ENCODE measurements at regions not wholly inside any gene's neighbourhood (a gene's known extent, or its start where the extent isn't known, plus 50 kb on each side); places are given as distances from the start of the nearest gene placed in this dataset.
"Not testable (repeated sequence)": the region's sequence is repeated elsewhere in the genome, so short reads cannot be mapped to it uniquely, and the experiment has no call there.

DNA sequence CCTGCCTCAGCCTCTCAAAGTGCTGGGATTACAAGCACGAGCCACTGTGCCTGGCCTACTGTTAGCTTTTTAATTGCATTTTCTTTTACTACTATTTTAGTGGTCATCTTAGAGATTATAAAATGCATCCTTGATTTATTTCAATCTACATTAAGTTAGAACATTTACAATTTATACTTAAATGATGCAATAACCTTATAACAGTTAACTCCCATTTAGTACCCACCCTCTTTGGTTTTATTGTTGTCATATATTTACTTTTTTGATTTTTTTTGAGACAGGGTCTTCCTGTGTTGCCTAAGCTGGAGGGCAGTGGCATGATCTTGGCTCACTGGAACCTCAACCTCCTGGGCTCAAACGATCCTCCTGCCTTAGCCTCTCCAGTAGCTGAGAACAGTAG lies 77.3 kb downstream of the PPCDC start:
- no peak for DNase-seq

DNA sequence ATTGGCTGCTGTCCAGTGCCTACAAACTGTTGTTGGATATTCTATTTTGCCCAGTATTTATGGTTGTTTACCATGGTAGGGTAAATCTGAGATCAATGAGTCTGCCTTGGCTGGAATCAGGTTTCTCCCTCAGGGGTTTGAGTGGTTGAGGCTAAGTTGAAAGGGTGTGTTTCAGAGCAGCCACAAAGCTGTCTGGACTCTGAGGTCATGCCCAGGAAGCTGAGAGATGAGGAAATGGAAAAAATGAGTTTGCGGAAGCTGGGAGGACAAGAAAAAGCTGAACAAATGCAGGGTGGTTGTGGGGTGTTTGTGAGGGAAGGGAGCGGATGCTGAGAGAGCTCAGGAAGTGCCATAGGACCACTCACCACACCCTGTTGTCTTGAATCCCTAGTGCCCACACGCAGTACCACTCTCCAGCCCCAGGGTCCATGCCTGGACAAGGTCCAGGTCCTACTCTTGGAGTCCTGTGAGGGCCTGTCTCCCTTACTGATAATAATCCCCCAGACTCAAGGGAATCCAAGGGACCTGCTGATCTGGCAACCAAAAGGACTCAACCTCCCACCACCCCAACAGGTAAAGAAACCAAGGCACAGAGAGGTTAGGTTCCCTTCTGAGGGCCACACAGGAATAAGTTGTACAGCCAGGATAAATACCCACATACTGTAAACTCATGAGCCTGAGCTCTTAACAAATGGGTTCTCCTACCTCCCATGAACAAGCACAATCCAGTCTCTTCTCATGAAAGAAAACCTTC lies 81.6 kb downstream of the PPCDC start:
- DNase-seq: peak; percentile 90

GRCh38 chr15:75107516-75107907 lies 84.1 kb downstream of the PPCDC start:
- DNase-seq: no peak

DNA sequence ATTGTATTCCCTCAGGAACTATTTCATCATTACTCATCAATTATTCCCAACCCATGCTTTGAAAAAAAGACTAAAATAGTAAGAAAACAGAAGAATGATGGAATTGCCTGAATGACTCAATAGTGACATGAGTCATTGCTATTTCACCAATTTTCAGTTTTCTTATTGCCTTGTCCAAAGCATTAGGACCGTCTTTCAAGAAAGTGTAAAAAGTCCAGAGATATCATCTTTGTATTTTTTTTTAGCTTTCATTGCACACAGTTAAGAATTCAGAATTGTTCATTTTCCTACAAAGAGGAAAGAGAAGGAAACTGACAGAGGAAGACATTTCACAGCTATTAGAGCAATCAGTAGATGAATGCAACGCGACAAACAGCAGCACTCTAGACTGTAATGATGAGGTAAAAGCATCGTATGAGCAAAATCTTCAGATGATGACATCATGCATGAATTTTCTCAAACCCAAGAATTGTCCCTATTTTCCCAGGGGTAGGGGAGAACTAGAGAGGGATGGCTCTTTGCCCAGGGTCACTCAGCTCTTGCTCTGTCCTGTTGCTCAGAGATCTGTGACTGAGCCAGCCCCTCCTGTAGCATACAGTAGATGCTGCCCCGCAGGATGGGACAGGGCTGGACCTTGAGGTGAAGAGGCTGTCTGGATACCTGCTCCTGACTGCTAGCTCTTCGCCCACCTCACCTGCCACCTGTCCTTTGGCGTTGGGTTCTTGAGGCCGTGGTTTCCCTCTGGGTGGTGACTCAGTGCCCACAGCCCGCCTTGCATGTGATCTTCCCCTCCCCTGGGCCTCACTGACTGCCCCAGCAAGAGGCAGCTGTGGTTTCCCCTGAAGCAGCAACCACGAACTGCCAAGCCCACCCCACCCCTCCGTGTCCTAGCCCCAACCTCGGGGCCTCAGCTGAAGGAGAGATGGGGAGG lies 84.8 kb downstream of the PPCDC start:
- peak; percentile 70 for DNase-seq

GRCh38 chr15:75109021-75109735 lies 85.8 kb downstream of the PPCDC start:
- no peak for DNase-seq

DNA sequence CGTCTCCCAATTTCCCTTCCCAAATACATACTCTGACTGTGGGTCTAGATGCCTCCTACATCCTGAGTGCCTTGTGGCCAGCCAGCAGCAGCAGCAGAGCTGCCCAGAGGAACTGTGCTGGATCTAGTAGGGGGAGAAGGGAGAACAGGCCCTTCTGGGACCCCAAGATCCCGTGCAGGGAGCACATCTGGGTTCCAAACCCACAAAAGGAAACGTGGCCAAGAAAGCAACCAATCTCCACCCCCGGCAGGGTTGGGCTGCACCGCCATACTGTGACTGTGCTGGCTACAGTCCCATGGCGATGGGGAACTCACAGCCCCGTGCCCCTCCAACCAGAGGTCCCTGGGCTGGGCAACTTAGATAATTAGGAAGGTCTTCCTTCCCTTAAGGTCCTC lies 86.3 kb downstream of the PPCDC start:
- no peak for DNase-seq

DNA sequence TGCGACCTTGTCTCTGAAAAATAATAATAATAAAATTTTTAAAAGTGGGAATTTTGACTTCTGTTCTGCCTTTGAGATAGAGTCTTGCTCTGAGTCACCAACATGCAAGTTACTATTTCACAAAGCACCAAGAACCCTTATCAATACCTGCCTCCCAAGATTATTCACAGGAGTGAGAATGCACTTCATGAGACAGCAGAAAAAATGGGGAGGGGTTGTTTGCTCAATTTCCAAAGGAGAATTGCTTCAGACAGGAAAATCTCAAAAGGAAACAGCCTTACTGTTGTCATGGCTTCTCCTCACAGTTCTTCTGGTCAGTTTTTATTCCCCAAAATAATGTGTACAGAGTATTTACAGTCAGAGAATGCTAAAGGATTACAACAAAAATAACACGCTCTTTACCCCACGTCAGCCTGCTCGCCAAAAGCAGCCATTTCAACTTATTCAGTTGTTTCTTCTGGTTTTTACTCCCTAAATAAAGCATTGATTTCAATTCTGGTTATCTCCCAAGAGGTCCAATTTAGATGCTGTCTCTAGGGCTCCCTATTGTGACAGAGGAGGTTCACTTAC lies 89.0 kb downstream of the PPCDC start:
- DNase-seq: no peak

DNA sequence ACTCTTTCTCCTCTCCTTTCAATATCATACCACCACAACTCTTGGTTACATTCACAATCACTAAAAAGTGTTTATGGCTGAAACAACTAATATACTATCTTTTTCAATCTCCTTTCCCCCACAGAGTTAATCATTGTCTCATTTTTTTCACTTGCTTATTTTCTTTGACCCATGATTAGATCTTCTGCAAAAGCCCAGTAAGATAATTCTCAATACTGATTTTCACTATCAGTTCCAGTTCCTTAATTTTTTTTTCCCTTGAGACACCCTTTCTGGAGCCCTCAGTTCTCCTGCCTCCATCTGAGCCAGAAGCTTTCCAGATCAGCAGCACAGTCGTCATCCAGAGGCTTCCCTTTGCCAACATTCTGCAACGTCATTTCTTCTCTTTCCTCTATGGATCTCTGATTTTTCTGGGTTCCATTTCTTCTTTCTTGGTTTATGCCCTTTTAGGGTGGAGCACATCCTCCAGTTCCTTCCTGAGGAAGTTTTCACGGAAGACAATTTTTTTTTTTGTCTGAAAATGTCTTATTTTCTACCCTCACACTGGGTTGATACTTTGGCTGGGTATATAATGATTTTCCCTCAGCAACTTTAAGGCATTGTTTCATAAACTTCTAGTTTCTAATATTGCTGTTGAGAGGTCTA lies 88.7 kb upstream of the C15orf39 start:
- DNase-seq: no peak

GRCh38 chr15:75114327-75114726 lies 87.4 kb upstream of the C15orf39 start:
- DNase-seq: no peak

- no peak for DNase-seq
Measured at GRCh38 chr15:75114796-75115195, 86.9 kb upstream of the C15orf39 start.

DNA sequence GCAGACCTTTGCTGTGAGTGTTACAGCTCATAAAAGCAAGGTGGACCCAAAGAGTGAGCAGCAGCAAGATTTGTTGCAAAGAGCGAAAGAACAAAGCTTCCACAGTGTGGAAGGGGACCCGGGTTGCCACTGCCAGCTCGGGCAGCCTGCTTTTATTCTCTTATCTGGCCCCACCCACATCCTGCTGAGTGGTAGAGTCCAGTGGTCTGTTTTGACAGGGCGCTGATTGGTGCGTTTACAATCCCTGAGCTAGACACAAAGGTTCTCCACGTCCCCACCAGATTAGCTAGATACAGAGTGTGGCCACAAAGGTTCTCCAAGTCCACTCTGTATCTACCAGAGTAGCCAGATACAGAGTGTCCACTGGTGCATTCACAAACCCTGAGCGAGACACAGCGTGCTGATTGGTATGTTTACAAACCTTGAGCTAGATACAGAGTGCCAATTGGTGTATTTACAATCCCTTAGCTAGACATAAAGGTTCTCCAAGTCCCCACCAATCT lies 86.2 kb upstream of the C15orf39 start:
- not testable (repeated sequence) for DNase-seq

GRCh38 chr15:75116143-75116542 lies 85.5 kb upstream of the C15orf39 start:
- not testable (repeated sequence) for DNase-seq

- no peak for DNase-seq
Measured at GRCh38 chr15:75117993-75118392, 83.7 kb upstream of the C15orf39 start.

GRCh38 chr15:75119312-75119711 lies 82.4 kb upstream of the C15orf39 start:
- DNase-seq: not testable (repeated sequence)

GRCh38 chr15:75121491-75121890 lies 80.2 kb upstream of the C15orf39 start:
- no peak for DNase-seq

GRCh38 chr15:75123395-75123794 lies 78.3 kb upstream of the C15orf39 start:
- no peak for DNase-seq

- DNase-seq: not testable (repeated sequence)
Measured at GRCh38 chr15:75124278-75124677, 77.4 kb upstream of the C15orf39 start.

DNA sequence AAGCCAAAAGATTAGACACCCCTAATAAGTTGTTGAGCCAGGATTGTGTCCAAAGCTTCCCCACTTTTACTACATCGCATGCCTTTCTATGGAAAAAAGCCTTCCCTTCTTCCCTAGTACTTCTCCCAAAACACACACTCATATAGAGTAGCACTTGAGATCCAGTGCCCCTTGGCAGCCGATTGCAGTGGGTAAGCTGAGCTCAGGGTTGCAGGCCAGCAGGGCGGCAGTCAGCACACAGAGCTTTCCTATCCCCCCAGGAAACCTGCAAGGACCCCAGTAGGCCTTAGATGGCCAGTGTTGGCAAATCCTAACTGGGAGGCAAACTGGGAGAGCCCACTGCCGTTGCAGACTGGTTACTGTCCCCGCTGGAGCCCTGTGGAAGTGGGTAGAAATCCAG lies 75.7 kb upstream of the C15orf39 start:
- no peak for DNase-seq

- DNase-seq: no peak
Measured at GRCh38 chr15:75126864-75127580, 74.7 kb upstream of the C15orf39 start.

DNA sequence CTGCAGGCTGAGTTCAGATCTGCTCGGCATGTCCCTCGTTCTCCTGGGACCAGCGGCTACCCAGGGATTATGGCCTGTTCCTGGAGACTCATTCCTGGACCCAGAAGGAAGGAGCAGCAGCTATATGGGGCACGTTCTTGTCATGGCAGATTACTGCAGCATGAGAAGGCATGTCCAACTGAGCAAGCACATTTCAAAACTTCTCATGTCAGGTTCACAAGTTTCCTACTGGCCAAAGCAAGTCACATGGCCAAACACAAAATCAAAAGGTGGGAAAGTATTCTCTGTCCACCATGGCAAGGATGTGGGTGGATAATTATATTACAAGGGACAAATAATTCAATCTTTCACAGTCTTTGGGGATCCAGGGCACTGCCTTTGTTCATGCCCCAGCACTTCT lies 71.9 kb upstream of the C15orf39 start:
- no peak for DNase-seq

- DNase-seq: no peak
Measured at GRCh38 chr15:75131269-75131643, 70.4 kb upstream of the C15orf39 start.

GRCh38 chr15:75134748-75135147 lies 66.9 kb upstream of the C15orf39 start:
- DNase-seq: no peak

Measured in islet precursor cell (in vitro differentiated cells).